ENCODE measurements at regions not wholly inside any gene's neighbourhood (a gene's known extent, or its start where the extent isn't known, plus 50 kb on each side); places are given as distances from the start of the nearest gene placed in this dataset.

DNA sequence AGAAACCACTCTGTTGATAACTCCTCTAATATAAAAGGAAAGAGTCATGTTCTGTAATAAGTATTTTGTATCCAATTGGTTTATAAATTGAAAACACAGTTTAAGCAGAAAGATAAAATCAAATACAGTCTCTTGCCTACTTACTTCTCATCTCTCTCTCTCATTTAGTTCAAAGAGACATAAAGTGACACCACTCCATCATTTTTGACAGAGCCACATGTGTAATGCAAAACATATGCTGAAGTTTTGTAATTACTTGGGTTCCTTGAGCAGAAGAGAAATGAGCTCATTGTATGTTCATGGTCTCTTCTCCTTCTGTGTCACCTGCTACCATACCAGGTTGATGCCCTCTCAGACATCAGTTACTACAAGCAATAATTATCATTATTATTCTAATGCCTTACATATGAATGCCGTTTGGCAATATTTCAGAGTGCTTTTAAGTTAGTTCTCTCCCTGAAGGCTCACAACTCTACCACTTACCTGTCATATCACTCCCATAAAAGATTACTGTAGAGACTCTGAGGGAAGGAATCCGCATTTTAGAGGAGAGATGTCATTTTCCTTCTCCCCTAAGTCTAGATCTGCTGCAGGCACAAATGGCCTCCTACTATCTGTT lies 59.9 kb upstream of the SKAP2 start:
- Histone ChIP-seq H3K27me3 (ENCODE audit: control insufficient read depth in 2 of 2, insufficient read depth in 2 of 2, low read length in 2 of 2) (no peaks in the 10 kb centered on the region), H3K79me2 (ENCODE audit: control insufficient read depth, insufficient read depth, low read length) (no peaks in the 10 kb centered on the region), H3K9ac (ENCODE audit: insufficient read depth in 1 of 2, low read depth in 2 of 2, low read length in 2 of 2) (no peak overlapping the region), H3K9me1 (ENCODE audit: control insufficient read depth, insufficient read depth, low read length) (no peaks in the 10 kb centered on the region), H4K20me1 (replicated peaks; ENCODE audit: control insufficient read depth, insufficient read depth, low read length) (no peaks in the 10 kb centered on the region), H3K27ac (ENCODE audit: extremely low read depth, low read depth, low read length) (no peak overlapping the region), H3K4me1 (replicated peaks in 1 of 2; ENCODE audit: control insufficient read depth in 2 of 2, insufficient read depth in 2 of 2, low read length in 2 of 2) (no peaks in the 10 kb centered on the region), H3K36me3 (ENCODE audit: control insufficient read depth, insufficient read depth, low read length) (no peaks in the 10 kb centered on the region), H3K4me3 (no peak overlapping the region), H2AFZ (ENCODE audit: low read depth, low read length) (no peak overlapping the region), H3K9me3 (replicated peaks; ENCODE audit: control insufficient read depth, insufficient read depth, low read depth, low read length) (no peaks in the 10 kb centered on the region), H3K4me2 (ENCODE audit: insufficient read depth, low read length) (no peak overlapping the region)
- TF ChIP-seq KDM1A (IDR thresholded peaks at IDR 0.05) (no peak), SRSF1 (IDR thresholded peaks at IDR 0.05; ENCODE audit: low read depth, low read length) (no peak), ZBED1 (IDR thresholded peaks at IDR 0.05) (no peak), NCOA6 (IDR thresholded peaks at IDR 0.05) (no peak), GTF2E2 (tag; IDR thresholded peaks at IDR 0.05) (no peak), POLR2B (IDR thresholded peaks at IDR 0.05; ENCODE audit: low read depth, partially characterized antibody) (no peak)
- TF ChIP-seq, protein P1, sequence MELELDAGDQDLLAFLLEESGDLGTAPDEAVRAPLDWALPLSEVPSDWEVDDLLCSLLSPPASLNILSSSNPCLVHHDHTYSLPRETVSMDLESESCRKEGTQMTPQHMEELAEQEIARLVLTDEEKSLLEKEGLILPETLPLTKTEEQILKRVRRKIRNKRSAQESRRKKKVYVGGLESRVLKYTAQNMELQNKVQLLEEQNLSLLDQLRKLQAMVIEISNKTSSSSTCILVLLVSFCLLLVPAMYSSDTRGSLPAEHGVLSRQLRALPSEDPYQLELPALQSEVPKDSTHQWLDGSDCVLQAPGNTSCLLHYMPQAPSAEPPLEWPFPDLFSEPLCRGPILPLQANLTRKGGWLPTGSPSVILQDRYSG (tag; conservative IDR thresholded peaks at IDR 0.05; ENCODE audit: low read depth), result no peak
- TF ChIP-seq, protein P2, sequence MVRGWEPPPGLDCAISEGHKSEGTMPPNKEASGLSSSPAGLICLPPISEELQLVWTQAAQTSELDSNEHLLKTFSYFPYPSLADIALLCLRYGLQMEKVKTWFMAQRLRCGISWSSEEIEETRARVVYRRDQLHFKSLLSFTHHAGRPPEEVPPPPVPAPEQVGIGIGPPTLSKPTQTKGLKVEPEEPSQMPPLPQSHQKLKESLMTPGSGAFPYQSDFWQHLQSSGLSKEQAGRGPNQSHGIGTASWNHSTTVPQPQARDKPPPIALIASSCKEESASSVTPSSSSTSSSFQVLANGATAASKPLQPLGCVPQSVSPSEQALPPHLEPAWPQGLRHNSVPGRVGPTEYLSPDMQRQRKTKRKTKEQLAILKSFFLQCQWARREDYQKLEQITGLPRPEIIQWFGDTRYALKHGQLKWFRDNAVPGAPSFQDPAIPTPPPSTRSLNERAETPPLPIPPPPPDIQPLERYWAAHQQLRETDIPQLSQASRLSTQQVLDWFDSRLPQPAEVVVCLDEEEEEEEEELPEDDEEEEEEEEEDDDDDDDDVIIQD (CRISPR knock-in tag; IDR thresholded peaks at IDR 0.05), result no peak
- in situ Hi-C loops (cut with MboI) (no loop called here), intact Hi-C loops (cut with micrococcal nuclease) (no loop called here)
- WGBS (ENCODE audit: insufficient coverage, low coverage, missing lambda C conversion rate), result 0% methylated on average over 2 of the region's 2 CpGs
- no peak for FAIRE-seq
- ATAC-seq, result no peak
- ChIA-PET CTCF (ENCODE audit: low intra/inter-chr PET ratio) (no interaction called here), POLR2A (no interaction called here)
- no TSS peak for BruUV-seq (replicated peaks)
- DNase-seq (ENCODE audit: extremely low read depth in 1 of 4, low spot score in 3 of 4), result no peak

All from K562 (cell line).